ENCODE measurements at regions not wholly inside any gene's neighbourhood (a gene's known extent, or its start where the extent isn't known, plus 50 kb on each side); places are given as distances from the start of the nearest gene placed in this dataset.

DNA sequence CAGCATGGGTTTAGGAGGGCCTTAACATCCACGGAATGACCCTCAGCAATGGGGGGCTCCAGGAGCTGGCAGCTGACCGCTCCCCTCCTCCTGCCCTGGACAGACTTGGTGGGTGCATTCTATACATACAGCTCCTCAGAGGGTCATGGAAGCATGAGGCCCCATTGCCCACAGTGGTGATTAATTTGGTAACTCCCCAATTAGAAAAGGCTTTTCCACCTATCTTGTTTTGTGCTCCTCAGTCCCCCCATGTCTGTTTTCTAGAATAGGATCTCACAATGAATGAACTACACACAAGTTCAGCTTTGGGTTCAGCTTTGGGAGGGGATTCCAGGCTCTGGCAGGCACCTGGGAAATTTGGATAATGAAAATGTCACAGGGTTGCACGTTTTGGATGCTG, 707.8 kb downstream of the UQCRFS1 start:
- intact Hi-C loops (cut with micrococcal nuclease): no loop called here
- Mint-ChIP-seq H3K36me3 (ENCODE audit: insufficient read depth, unreplicated experiment) (no peaks in the 10 kb centered on the region), H3K9me3 (ENCODE audit: unreplicated experiment) (peaks cover 50% of the 10 kb centered on the region), H3K27me3 (ENCODE audit: insufficient read depth, unreplicated experiment) (no peaks in the 10 kb centered on the region), H3K4me3 (ENCODE audit: unreplicated experiment) (no peak overlapping the region), H3K27ac (ENCODE audit: low read depth, unreplicated experiment) (no peak overlapping the region), H3K4me1 (ENCODE audit: insufficient read depth, unreplicated experiment) (no peaks in the 10 kb centered on the region)
- DNase-seq (ENCODE audit: unreplicated experiment): no peak
- ChIA-PET POLR2A (no interaction called here), CTCF (interaction anchor here (0.6 kb wide), 1 partner anchor 90 kb away, joined by 3 read pairs; no protein-coding TSS in a partner anchor)
- TF ChIP-seq CTCF (IDR thresholded peaks at IDR 0.05; ENCODE audit: unreplicated experiment): no peak
- BruUV-seq (replicated peaks): no TSS peak

GRCh38 chr19:28504727-28505126, 708.2 kb downstream of the UQCRFS1 start:
- Mint-ChIP-seq H3K4me1 (ENCODE audit: insufficient read depth, unreplicated experiment) (no peaks in the 10 kb centered on the region), H3K9me3 (ENCODE audit: unreplicated experiment) (peaks cover 46% of the 10 kb centered on the region), H3K27ac (ENCODE audit: low read depth, unreplicated experiment) (no peak overlapping the region), H3K36me3 (ENCODE audit: insufficient read depth, unreplicated experiment) (no peaks in the 10 kb centered on the region), H3K4me3 (ENCODE audit: unreplicated experiment) (no peak overlapping the region), H3K27me3 (ENCODE audit: insufficient read depth, unreplicated experiment) (no peaks in the 10 kb centered on the region)
- TF ChIP-seq CTCF (IDR thresholded peaks at IDR 0.05; ENCODE audit: unreplicated experiment): no peak
- intact Hi-C loops (cut with micrococcal nuclease): no loop called here
- POLR2A ChIA-PET: no interaction called here
- no peak for DNase-seq (ENCODE audit: unreplicated experiment)
- CTCF ChIA-PET: no interaction called here
- BruUV-seq (replicated peaks): no TSS peak

DNA sequence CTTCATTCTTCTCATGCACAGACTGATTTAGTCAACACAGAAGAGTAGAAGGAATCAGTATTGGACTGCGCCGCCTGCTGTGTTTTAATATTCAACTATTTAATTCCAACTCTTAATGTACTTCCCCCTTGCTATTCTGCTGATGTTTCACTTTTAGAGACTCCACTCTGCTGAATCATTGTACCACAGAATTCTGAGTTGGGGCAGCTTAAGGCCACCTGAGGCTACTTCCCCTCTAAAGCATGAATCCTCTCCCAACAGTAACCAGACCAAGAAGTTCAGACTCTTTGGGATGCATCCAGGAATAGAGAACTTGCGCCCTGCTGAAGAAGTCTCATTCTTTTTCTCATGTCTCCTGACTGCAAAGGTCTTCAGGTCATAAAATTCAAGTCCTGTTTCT, 708.8 kb downstream of the UQCRFS1 start:
- Mint-ChIP-seq H3K27me3 (ENCODE audit: insufficient read depth, unreplicated experiment) (no peaks in the 10 kb centered on the region), H3K27ac (ENCODE audit: low read depth, unreplicated experiment) (no peak overlapping the region), H3K4me1 (ENCODE audit: insufficient read depth, unreplicated experiment) (no peaks in the 10 kb centered on the region), H3K4me3 (ENCODE audit: unreplicated experiment) (no peak overlapping the region), H3K36me3 (ENCODE audit: insufficient read depth, unreplicated experiment) (no peaks in the 10 kb centered on the region), H3K9me3 (ENCODE audit: unreplicated experiment) (peaks cover 40% of the 10 kb centered on the region)
- no peak for TF ChIP-seq CTCF (IDR thresholded peaks at IDR 0.05; ENCODE audit: unreplicated experiment)
- ChIA-PET POLR2A (interaction anchor here (0.6 kb wide), 1 partner anchor 81 kb away, joined by 3 read pairs; no protein-coding TSS in a partner anchor), CTCF (interaction anchor here (0.6 kb wide), 2 partner anchors 150 to 165 kb away, joined by 4 to 8 read pairs; no protein-coding TSS in a partner anchor)
- BruUV-seq (replicated peaks): no TSS peak
- no peak for DNase-seq (ENCODE audit: unreplicated experiment)
- intact Hi-C loops (cut with micrococcal nuclease): no loop called here

GRCh38 chr19:28502879-28503734, 709.8 kb downstream of the UQCRFS1 start:
- intact Hi-C loops (cut with micrococcal nuclease): no loop called here
- ChIA-PET POLR2A (interaction anchor here (0.6 kb wide), 1 partner anchor 80 kb away, joined by 3 read pairs; no protein-coding TSS in a partner anchor), CTCF (interaction anchor here (0.6 to 0.7 kb wide), 2 partner anchors 20 to 164 kb away, joined by 3 to 4 read pairs; no protein-coding TSS in a partner anchor)
- BruUV-seq (replicated peaks): no TSS peak
- H3K27me3 Mint-ChIP-seq (ENCODE audit: insufficient read depth, unreplicated experiment): no peaks in the 10 kb centered on the region
- H3K36me3 Mint-ChIP-seq (ENCODE audit: insufficient read depth, unreplicated experiment): no peaks in the 10 kb centered on the region
- peaks cover 30% of the 10 kb centered on the region for H3K9me3 Mint-ChIP-seq (ENCODE audit: unreplicated experiment)
- H3K4me1 Mint-ChIP-seq (ENCODE audit: insufficient read depth, unreplicated experiment): no peaks in the 10 kb centered on the region
- no peak for TF ChIP-seq CTCF (IDR thresholded peaks at IDR 0.05; ENCODE audit: unreplicated experiment)
- H3K27ac Mint-ChIP-seq (ENCODE audit: low read depth, unreplicated experiment): no peak overlapping the region
- no peak for DNase-seq (ENCODE audit: unreplicated experiment)
- H3K4me3 Mint-ChIP-seq (ENCODE audit: unreplicated experiment): no peak overlapping the region
